ENCODE measurements at regions not wholly inside any gene's neighbourhood (a gene's known extent, or its start where the extent isn't known, plus 50 kb on each side); places are given as distances from the start of the nearest gene placed in this dataset.
"Not testable (repeated sequence)": the region's sequence is repeated elsewhere in the genome, so short reads cannot be mapped to it uniquely, and the experiment has no call there.

DNA sequence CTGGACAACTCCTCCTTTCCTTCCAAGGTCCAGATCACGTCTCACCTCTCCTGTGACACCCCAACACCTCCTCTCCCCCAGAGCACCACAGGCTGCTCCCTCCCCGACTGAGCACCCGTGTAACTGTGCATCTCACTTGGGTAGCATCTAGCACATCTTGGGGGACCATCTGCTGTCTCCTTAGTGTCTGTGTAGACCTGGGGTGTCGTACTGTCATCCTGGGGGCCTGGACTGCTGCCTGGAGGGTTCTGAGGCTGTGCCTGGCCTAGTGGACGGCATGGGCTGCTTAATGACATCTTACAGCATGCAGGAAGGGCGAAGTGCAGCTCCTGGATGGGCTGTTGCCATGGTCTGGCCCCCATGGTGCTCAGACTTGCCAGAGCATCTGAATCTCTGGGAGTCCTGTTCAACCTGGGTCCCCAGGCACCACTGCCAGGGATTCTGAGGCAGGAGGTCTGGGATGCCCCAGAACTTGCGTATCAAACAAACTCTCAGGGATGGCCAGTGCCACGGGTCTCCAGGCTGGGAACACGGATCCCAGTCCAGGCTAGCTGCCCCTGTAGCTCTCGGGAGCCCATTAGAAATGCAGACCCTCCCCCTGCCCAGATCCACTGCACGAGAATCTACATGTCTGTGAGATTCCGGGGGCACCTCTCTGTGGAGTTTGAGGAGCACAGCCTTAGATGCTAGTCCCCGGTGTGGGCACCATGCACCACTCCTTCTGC is 194.4 kb upstream of the ZNF469 start:
- DNase-seq: not testable (repeated sequence)

GRCh38 chr16:88190592-88191095 is 192.1 kb upstream of the ZNF469 start:
- DNase-seq: not testable (repeated sequence)

GRCh38 chr16:88191168-88191567 is 191.6 kb upstream of the ZNF469 start:
- not testable (repeated sequence) for DNase-seq

GRCh38 chr16:88192601-88193000 is 190.2 kb upstream of the ZNF469 start:
- DNase-seq: no peak

- DNase-seq: not testable (repeated sequence)
Observed at GRCh38 chr16:88193706-88194396, 188.9 kb upstream of the ZNF469 start.

DNA sequence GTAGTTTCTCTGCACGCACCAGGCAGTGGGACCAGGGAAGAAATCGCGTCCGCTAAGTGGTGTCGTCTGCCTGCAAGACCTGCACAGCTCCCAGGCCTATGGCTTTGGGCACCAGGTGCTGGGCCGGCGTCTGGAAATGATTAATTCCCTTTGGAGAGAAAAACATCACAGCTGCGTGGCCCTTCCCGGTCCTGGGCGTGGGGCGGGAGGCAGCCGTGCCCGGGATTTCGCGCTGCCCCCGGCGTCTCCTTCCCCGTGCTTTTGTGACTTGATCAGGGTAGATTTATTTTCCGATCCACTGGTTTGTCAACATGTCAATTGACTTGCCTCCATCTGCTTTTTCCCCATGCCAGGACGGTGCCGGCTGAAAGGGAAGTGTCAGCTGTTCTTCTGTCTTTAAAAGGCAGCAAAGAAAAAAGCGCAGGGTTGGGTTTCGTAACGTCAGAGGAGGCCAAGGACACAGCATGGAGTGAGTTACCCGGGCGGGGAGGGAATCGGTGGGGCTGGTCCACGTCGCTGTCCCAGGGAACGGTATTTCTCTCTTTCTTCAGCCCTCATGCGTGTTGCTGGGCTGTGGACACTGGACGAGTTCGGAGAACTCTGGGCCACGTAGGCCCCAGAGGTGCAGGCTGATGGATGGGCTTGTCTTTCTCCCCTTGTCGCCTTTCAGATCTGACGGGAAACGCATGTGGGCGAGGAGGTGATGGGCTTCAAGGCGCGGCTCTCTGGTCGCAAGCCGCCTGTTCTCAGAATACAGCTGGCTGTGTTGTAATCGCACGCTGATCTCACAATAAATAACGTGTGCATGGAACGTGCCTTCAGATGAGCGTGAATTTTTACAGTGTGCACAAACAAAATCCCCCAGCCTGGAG is 188.1 kb upstream of the ZNF469 start:
- no peak for DNase-seq

- no peak for DNase-seq
Observed at GRCh38 chr16:88195269-88195705, 187.5 kb upstream of the ZNF469 start.

DNA sequence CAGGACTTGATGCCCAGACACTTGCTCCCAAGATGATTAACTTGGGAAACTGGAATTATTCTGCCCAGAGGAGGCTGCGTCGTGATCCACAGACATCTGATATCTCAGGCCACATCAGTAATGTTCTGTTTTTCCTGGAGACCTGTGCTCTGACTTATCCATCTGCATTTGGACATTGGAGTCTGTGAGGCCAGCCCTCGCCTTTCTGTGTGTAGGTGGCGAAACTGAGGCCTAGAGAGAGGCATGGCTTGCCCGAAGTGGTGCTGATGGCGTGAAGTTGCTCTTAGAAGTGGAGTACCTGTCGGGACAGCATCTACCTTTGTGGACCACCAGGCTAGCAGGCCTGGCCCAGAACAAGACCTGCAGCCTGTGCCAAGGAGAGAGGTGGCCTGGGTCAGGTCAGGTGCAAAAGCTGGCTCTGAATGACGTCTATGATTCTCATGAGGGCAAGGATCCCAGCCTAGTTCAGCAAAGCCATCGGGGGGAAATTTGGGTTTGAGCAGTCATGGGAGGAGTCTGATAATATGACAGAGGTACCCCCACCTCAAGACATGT is 186.8 kb upstream of the ZNF469 start:
- no peak for DNase-seq

DNA sequence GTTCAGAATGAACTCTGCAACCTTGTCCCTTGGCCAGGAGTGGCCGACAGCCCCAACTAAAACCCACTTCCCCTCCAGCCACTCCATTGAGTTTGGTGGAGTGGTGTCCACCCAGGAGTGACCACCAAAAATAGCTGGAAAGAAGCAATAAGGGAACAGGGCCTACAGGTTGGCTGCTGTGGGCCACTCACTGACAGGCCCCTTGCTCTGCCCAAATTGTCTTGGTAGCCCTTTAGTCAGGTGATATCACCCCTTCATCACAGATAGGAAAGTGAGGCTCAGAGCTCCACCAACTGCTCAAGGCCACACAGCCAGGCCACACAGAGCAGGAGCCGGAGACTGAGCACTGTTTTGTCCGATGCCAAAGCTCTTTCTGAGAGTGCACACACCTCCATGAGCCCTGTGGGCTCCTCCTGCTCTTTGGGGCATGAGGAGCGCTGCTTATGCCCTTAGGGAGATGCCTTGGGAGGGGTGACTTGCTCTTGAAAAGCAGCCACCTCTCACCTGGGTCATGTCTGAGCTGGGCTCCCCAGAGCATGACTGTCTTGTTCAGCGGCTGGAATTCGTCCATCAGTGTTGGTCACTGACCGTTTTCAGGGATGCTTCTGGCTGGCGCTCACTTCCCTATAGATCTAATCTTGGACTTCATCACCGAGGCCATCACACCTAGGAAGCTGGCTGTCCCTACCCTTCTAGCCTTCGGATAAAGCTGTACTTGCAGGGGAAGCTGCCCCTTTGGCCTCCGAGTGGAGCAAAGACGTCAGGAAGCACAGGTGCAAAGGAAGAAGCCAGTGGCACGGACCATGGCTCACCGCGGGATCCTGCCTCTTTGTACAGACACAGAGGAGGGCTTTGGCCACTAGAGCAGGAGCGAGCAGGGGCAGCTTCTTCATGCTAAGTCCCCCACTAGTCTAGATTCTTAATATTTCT is 186.0 kb upstream of the ZNF469 start:
- no peak for DNase-seq

- no peak for DNase-seq
Observed at GRCh38 chr16:88197481-88198456, 185.0 kb upstream of the ZNF469 start.

DNA sequence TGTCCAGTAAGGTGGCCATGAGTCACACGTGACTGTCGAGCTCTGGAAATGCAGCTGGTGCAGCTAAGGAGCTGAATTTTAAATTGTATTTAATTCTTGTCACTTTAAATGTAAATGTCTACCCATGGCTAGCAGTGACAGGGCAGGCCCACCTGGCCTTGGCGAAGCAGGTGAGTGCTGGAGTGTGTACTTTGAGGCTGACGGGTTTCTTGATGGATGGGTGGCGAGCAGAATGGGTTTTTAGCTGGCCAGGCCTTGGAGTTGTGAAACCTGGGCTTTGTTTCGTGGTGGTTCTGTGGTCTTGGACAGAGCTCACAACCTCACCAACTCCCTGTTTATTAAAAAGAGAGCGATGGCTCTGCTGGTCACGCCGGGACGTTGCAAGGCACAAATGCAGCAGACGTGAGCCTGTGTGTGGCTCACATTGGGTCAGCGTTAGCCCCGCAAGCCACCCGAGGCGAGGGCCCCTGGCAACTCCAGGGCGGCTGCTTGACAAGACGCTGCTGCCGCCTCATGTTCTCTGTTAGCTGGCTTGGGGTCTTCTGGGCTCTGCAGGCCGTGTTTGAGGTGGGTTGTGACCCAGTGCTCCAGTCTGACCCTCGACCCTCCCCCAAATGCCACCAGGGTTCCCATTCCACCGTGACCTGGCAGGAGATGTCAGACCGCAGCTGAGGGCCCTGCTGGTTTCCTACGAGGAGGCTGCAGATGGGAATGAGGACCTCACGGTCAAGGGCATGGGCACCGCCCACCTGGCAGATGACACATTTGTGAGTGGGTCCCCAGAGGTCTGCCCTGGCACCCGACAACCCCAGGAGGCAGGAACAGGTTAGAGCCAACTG is 184.1 kb upstream of the ZNF469 start:
- DNase-seq: not testable (repeated sequence)

DNA sequence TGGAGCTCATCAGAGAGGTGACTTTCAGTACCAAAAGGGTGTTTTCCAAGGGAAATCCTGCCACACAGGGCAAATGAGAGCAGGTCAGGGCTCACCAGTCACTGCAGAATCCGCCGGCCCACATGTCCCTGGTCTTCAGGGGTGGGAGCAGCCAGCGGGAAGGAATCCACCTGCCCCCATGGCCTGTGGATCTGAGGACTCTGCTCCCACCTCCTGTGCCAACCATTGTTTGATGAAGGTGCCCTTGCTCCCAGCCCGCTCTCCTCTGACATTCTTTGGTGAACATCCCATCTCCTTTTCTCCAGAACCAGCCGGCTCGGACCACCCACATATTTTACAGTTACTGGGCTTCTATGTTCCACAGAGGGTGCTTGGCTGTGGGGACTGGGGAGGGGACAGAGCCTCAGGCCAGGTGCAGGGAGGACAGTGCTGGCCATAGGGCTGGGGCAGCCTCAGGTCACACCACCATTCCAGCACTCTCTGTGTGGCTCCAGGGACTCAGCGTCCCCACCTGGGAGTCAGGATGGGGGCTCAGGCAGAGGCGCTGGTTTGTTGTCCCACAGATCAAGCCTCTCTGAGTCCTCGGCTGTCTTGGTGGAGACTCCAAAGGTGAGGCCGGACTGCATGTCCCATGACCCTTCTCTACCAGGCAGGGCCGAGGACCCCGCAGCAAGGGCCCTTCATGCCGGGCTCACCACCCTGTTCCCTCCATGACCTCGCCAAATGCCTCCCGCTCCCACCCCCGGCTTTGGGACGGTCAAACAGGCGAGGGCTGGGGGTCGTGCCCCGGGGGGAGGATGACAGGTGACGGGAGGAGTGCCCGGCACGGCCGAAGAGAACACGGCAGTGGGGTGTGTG is 183.2 kb upstream of the ZNF469 start:
- not testable (repeated sequence) for DNase-seq

- not testable (repeated sequence) for DNase-seq
Observed at GRCh38 chr16:88200154-88200895, 182.4 kb upstream of the ZNF469 start.

DNA sequence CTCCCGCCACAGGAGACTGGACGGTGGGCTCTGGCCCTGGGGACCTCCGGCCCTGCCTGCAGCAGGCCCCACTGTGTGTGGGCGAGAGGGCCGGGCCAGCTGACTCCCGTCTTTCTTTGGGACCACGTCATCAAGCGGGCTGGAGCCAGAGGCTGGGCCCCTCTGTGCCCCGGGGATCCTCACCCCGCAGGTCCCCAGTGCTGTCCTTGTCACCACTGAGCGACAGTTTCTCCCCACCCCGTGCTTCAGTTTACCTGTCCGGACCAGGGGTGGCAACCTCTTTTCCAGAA is 181.9 kb upstream of the ZNF469 start:
- no peak for DNase-seq

DNA sequence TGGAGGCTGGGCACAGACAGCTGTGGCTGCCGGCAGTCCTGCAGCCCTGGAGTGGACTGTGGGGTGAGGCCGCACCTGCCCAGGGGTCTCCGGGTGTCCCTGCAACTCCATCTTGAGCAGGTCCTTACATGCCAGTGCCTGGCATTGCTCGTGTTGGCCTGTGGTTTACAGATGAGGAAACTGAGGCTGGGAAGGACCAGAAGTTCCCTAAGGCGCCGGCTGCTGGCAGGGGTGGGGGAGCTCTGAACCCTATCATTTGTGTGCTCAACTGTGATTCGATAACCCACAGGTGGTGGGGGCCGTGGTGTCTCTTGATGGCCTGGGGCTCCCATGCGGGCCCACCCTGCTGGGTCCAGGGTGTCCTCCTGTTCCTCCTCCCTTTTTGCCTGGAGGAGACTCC is 181.1 kb upstream of the ZNF469 start:
- not testable (repeated sequence) for DNase-seq

DNA sequence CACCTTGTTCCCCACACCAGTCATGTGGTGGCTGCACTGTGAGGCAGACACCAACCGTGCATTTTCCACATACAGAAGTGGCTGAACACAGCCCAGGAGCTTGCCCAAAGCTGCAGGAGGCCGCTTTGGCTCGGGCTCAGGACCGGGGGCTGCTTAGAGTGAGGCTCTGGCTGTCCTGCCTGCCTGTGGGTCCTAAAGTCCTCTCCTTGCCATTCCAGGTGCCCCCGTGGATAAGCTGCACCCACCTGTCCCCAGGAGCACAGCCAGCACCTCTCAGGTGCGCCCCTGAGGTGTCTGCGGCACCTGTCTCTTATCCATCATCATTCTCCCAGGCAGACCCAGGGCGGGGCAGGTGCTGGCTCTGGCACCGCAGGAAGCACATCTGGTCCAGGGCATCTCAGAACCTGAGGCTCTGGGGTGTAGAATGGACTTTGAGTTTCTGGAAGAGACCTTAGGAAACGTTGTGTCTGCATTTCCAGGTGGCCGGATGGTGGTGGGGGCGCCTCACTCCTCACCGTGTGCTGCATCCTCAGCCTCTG is 180.5 kb upstream of the ZNF469 start:
- DNase-seq: no peak

DNA sequence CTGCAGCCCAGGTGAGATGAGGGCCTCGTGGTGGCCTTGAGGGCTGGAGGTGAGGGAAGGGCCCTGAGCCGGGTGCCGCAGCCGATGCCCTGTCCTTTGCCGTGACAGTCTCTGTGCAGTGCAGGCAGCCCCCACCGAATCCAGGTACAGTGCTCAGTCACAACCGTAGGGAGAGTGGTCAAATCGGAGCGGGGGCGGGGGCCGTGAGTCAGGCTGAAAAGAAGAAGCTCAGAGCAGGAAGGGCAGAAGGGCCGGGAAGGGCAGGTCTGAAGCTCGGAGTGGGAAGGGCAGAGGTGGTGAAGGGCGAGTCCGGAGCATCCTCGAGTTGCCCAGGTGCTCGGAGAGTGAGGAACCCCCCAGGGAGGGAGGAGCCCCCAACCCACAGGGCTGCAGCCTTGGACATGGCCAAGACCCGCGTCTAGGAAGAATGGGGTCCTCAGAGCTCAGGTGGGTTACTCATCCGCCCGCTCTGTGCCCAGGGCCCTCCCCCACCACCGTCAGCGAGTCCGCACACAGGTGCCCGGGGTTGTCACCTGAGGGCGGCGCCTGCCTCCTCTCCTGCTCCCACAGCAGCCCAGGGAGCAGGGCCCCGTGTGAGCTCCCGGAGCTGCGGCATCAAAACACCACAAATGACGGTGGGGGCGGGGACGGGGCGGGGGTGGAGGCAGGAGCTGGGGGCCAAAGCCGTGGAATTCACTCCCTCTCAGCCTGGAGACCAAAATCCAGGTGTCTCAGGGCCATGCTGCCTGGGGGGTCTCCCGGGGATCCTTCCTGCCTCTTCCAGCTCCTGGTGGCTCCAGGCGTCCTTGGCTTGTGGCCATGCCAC is 179.7 kb upstream of the ZNF469 start:
- DNase-seq: not testable (repeated sequence)

Measured in activated gamma-delta T cell (primary cell).